T1000 (cell line): ENCODE measurements at regions not wholly inside any gene's neighbourhood (a gene's known extent, or its start where the extent isn't known, plus 50 kb on each side); places are given as distances from the start of the nearest gene placed in this dataset.
"Not testable (repeated sequence)": the region's sequence is repeated elsewhere in the genome, so short reads cannot be mapped to it uniquely, and the experiment has no call there.

Experiments
- DNase-seq: peaks from one replicate; lab custom pipeline; 2025; ENCODE audit warnings: mixed read lengths; lab: John Stamatoyannopoulos, UW

DNA sequence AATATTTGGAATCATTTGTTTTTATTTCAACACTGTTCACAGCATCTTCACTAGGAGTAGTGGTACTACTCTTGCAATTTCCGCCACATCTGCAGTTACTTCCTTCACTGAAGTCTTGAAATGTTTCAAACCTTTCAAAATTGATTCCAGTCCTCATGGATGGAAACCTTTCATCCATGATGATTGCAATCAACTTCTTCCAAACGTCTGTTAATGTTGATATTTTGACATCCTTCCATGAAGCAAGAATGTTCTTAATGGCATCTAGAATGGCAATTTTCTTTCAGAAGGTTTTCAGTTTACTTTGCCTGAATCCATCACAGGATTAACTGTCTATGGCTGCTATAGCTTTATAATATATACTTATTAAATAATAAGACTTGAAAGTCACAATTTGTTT lies 736.8 kb upstream of the CA10 start:
- DNase-seq = no peak

DNA sequence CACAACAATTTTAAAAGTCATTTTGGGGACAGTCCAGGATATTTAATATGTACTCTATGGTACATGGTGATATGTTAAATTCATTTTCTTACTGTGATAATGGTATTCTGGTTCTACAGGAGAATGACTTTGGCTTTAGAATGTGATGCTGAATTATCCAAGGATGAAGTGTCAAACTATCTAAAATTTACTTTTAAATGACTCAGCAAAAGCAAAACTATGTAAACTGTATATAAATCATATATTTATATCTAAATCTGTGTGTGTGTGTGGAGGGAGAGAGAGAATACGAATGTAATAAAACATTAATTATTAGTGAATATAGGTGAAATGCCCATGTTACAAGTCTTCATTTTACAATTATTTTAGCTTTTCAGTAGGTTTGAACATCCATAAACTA lies 733.8 kb upstream of the CA10 start:
- no peak for DNase-seq

DNA sequence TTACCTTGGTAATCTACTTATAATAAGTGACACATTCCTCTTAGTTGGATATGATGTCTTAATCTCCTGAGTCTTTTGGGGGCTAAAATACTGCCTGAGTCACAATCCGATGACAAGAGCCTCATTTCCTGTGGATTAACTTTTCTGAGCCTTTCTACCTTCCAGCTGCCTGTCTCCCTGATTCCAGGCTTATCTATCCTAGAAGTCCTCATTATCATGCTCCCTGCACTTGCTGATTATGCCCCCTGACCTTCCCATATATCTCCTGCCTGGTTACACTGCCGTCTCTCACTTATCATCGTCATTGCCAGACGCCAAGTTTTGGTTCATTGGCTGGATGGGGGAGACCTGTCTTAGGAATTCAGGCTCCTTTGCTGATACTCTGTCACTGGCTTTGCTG lies 727.4 kb upstream of the CA10 start:
- no peak for DNase-seq

DNA sequence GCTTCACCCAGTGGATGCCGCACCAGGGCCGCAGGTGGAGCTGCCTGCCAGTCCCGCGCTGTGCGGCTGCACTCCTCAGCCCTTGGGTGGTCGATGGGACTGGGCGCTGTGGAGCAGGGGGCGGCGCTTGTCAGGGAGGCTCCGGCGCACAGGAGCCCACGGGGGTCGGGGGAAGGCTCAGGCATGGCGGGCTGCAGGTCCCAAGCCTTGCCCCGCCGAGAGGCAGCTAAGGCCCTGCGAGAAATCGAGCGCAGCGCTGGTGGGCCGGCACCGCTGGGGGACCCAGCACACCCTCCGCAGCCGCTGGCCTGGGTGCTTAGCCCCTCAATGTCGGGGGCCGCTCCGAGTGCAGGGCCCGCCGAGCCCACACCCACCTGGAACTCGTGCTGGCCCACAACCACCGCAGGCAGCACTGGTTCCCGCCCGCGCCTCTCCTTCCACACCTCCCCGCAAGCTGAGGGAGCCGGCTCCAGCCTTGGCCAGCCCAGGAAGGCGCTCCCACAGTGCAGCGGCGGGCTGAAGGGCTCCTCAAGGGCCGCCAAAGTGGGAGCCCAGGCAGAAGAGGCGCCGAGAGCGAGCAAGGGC lies 725.5 kb upstream of the CA10 start:
- not testable (repeated sequence) for DNase-seq

DNA sequence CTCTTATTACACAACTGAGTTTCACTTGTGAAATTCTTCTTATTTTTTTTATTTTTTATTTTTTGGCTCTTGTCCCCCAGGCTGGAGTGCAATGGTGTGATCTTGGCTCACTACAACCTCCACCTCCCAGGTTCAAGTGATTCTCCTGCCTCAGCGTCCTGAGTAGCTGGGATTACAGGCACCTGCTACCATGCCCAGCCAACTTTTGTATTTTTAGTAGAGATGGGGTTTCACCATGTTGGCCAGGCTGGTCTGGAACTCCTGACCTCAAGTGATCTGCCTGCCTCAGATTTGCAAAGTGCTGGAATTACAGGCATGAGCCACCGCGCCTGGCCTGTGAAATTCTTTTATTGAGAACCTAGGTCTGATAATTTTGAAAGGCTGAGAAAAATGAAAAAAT lies 688.3 kb upstream of the CA10 start:
- DNase-seq = not testable (repeated sequence)

DNA sequence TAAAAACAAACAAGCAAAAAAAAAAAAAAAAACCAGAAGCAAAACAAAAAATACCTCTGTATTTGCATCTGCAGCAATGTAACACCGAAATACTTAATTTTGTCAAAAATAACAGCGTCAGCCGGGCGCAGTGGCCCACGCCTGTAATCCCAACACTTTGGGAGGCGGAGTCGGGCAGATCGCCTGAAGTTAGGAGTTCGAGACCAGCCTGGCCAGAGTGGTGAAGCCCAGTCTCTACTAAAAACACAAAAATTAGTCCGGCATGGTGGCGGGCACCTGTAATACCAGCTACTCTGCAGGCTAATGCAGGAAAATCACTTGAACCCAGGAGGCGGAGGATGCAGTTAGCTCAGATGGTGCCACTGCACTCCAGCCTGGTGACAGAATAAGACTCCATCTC lies 683.5 kb upstream of the CA10 start:
- no peak for DNase-seq

DNA sequence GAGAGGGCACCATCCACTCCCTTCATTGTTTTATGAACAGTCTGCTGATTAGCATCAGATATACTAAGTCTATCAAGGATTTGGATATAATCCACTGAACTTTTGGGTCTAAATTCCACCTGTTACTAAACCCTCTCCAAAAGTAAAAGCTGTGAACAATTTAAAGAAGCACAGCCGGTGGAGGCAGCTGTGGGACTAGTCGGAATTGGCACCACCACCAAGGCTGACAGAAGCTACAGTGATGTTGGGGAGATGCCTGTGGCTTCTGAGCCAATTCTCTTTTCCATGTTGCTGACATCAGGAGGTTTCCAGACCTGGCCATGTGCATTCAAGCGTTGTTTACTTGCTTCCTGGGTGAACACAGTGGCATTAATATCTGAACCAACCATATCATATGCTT lies 679.0 kb upstream of the CA10 start:
- no peak for DNase-seq

DNA sequence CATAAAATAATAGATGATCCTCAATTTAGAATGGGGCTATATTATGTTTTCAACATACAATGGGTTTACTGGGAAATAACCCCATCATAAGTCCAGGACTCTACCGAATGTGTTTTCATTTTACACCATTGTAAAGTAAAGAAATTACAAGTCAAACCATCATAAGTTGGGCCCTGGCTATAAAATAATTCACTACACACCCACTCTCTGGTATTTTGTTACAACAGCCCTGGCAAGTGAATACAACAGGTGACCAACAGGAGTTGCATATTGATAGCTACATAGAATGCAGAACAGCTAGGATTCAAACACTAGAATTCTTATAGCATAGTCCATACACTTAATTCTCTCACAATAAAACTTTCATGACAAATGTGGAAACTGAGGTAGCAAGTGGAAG lies 673.0 kb upstream of the CA10 start:
- DNase-seq = no peak

DNA sequence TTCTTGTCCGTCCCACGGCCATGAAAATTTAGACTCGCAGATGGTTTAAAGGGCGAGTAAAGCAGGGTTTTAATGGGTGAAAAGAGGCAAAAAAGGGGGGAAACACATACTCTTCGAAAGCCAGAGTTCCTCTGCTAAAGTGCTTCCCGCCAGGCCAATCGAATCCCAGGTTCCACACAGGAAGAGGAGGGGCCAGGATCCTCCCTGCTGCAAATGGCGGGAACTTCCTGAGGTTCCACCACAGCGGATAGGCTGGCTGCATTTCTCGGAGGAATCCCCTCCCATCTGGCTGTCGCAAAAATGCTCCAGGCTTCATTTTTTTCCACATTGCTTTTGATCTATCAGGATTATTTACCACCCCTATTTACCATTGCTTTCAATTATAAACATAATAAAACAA lies 670.1 kb upstream of the CA10 start:
- no peak for DNase-seq

DNA sequence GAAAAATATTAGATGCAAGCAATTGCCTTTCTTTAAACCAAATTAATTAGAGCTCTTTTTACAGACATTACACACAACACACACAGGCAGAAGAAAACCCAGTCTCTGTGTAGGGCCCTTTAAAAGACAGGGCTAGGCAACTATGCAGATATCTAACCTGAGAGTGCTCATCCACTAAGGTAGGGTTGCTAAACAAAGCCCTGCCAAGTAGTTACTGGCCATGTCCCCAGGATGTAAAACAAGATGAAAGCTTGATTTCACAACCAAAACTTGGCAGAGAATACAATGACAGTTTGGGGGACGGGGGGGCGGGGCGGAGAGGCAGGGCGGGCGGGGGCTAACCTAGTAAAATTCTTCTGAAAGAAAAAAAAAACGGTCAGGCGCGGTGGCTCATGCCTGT lies 669.0 kb upstream of the CA10 start:
- DNase-seq = no peak

DNA sequence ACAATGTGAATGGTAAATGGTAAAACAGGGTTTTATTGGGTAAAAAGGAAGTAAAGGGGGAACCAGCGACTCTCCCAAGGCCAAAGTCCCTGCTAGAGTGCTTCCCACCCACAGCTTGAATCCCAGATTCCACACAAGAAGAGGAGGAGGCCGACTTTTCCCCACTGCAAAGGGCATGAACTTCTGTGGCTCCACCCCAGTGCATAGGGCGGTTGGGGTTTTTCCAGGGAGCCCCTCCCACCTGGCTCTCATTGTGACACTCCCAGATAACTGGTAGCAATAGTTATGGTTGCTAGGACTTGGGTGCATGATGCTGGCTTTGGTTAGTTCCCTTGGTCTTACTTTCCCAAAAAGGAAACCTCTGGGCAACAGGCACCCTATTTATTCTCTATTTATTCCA lies 666.0 kb upstream of the CA10 start:
- no peak for DNase-seq

DNA sequence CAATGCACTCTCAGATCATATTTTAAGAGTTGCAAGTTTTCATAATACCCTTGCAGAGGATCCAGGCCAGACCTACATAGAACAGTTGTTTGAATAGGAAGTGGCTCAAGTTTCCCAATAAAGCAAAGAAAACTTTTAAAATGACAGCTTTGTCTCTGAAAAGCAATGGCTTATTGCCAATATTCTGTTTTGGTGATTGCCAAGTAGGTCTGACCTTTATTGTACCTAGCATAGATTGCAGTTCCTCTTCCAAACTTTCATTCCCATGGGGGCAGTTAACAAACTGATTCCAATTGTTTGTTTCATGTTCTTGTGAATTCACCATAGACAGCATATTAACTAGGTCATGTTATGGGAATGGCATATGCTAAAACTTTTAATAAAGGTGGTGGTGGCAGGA lies 664.6 kb upstream of the CA10 start:
- DNase-seq = no peak

DNA sequence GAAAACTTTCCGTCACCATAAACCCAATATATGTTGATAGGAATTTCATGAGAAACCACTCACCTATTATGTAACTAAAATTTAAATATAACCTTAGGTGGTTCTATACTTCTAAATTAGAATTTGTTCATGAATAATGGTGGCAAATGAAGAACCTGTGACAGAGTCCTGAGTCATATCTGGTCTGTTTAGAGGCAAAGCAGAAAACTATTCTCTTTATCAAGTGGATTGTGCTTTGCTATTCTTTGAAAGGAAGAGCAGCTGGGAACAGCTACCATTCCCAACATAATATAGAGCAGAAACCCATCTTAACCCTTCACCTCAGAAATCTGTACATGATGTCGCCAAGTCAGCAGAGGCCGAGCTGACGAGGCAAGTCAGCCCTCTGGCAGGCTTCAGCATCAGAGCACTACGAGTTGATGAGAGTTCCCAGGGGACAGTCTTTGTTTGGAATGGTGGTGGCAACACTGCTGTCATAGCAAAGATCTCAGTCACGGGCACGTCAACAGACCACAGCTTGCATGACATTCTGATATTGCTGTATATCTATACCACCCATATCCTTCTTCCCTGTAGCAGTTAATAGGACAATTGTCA lies 631.9 kb upstream of the CA10 start:
- DNase-seq = peak; percentile 16

DNA sequence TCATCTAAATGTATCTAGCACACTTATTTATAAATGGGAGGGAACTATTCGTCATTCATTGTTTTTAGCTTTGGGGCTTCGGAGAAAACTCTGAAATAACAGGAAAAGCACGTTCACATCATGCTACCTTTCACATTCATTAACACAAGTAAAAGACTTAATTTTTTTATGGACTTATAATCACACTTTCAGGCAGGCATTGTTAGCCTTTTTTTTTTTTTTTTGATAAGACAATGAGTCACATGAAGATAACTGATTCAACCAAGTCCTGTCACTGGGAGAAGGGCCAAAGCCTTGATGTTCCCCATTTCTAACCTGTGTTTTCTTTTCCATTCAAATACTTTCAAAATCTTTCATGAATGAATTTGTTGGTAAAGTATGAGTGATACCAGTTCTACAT lies 631.3 kb upstream of the CA10 start:
- DNase-seq = no peak

DNA sequence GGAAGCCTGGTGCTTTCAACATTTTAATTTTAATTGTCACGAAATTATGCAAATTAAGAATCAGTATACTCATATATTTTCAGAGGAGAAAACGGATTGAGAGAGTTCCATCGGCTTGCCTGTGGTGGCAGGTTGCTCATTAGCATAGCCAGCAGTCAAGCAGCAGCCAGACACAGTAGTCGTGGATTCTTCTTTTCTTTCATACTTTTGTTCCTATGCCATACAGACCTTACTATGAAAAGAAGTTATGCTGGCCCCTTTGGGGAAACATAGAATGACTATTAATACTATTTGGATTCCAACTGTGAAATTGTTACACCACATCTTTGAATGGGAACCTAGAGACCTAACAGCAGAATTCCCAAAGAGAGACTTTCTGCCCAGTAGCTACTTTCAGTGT lies 617.7 kb upstream of the CA10 start:
- DNase-seq = no peak

DNA sequence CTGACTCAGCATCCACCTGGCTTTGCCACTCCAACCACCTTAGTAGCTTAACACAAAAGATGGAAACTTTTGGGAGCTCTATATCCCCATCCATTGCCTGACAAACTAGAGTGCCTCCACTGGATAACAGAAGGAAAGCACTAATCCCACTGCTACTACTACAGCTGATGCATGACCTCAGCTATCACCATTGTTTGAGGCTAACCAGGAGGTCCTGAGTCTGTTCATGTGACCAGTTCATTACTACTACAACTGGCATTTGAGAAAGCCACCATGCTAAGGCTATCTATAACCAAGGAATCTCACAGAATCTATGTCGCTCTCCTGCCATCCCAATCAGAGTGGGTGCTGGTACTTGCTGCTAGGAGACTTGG lies 604.3 kb upstream of the CA10 start:
- DNase-seq = no peak

DNA sequence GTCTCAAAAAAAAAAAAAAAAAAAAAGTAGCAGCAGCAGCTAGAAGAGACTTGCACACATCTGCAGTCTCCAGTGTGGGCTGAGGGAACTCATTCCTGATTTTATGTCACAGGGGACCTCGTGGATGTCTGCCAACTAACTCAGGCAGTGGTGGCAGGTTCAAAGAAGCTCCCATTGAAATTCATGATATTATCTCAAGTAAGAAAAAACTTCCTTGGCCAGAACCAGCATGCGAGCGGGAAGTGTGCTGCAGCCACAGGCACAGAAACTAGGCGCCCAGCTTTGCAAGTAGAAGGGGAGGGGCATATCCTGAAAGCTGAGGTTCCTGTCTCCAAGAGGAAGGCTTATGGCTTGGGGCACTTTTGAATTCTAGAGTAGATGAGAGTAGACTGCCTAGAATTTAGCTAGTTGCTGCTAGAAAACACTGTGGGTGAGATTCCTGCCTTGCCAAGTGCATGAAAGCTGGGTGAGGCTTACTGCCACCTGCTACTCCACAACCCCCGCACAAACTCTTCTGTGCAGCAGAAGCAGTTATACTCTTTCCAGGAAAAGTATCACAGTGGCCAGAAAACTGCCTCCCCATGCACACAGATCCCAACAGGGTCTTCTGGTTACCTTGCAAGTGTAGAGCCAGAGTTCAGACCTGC lies 603.8 kb upstream of the CA10 start:
- no peak for DNase-seq

DNA sequence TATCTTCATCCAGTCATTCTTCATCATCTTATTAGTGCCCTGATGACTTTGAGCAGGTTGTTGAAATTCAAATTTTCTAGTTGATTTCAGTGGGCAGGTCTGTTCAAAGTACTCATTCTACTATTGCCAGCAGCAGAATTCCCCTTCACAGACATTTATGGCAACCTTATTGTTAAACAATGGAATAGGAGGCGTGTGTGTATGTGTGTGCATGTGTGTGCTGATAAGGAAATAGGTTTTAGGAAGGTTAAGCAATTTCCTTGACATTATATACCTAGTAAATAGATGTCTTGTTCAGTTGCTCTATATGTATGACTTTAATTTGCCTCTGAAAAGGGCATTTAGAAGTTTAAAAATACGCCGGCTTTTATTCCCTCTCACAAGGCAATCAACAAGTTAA lies 601.4 kb upstream of the CA10 start:
- no peak for DNase-seq

DNA sequence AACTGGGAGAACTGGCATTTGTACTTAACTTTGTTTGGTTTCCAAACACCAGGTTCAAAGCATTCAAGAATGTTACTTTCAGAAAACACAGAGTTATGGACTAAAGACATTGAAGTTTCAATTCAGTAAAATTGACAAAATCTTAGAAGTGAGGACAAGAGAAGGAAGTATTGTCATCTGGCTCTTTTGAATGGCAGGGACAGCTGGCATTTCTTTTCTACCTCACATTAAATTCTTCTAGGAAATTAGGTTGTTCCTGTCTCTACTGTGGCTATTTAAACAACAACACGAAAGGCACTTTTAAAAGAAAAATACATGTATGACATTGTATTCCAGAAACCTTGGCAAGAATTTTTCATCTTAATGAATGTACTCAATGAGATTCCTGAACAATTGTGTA lies 600.0 kb upstream of the CA10 start:
- DNase-seq = no peak

DNA sequence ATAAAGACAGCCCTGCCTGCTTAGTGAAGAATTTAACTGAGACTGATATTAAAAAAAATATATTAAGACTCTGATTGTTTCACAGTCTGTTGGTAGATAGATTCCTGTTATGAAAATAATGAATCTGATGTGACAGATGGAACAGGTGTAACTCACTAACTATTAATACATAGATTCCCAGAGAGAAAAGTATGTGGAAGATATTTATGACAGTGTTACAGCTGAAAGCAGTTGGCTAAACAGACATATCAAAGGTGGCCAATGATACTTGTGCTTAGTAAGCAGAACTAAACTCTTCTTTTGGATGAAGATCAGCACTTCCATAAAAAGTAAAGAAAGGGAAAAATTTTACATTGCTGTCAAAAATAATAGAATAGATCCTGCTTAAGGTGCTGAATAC lies 598.2 kb upstream of the CA10 start:
- DNase-seq = no peak

DNA sequence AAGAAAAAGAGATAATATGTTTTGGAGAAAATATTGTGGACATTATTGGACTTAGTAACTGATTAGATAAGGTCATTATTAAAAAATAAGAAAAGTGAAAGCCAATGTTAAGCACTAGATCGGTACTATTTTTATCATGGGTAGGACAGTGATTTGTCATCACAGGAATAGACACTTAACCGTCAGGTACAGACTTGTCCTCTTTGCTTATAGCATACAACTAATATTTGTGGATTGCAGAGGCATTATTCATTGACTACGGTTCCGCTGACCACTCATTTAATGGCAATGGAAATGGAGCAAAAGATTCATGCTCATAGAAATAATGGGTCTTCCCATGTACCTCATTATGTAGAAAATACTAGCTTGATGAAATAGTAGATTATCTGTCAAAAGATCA lies 596.3 kb upstream of the CA10 start:
- no peak for DNase-seq

DNA sequence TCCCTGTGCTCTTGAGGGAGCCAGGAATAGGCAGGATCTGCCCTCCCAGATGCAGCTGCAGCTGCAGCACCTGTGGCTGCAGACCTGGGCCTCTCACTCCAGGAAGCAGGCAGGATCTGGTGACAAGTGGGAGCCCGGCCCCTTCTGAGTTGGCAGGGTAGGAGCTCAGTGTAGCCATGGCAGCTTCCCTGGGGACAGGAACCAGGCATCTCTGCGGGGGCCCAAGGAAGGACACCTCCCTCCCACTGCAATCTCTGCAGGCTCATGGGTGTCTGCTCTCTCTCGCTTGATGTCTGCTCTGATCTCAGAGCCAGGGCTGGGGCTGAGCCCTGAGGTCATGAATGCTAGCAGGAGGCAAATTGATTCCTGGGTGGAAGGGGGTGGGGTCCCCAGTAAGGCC lies 592.5 kb upstream of the CA10 start:
- DNase-seq = no peak

DNA sequence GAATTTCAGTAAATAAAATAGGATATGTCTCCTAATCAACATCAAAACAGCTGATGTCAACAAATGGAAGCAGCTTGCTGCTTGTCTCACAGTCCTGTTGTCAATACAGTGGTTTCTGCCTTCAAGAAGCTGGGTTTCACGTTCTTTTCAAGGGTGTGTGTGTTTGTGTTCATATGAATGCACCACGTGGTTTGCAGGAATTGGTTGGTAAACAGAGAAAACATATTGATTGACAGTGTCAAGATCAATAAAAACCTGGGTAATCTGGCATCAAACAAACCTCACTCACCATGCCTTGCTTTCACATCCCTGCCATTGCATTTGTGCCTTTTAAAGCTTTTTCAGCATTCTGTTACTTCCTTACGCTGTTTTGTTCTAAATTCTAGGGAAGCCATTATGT lies 585.7 kb upstream of the CA10 start:
- no peak for DNase-seq

DNA sequence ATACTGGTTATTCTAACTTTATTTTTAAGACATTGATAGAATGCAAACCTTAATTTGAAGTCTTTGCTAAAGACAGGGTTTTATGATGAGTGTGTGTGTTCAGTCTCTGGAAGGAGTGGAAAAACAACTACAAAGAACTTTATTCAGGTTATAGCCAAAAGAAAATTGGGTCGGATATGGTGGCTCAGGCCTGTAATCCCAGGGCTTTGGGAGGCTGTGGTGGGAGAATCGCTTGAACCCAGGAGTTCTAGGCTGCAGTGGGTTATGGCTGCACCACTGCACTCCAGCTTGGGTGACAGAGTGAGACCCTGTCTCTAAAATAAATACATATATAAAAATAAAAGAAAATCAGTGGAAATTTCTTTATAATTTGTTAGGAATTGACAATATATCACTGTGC lies 581.5 kb upstream of the CA10 start:
- DNase-seq = no peak
